HG03354 (cell line): ENCODE measurements at regions not wholly inside any gene's neighbourhood (a gene's known extent, or its start where the extent isn't known, plus 50 kb on each side); places are given as distances from the start of the nearest gene placed in this dataset.

Experiments used
- ATAC-seq: cut with Tn5 transposase; IDR thresholded peaks from one replicate; pipeline ENCODE4 v1.9.1; 2021; ENCODE audit warnings: mild to moderate bottlenecking; ENCODE audit not compliant: unreplicated experiment, poor library complexity, severe bottlenecking

DNA sequence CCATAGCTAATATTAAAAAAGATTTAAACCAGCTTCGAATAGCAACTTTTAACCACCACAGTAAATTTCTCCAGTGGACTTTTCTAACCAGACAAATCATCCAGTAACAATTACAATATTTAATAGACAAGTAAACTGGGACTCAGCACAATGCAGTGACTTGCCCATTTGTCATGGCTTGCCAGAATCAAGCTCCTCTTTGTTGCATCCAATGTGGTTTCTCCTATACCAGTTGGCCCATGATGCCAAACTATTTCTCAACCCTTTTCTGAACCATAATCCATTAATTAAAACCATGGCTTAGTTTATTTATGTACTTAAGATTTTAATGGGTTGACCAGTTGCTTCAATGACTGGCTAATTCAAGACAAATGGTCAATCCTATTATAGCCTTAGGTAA, 64.4 kb downstream of the DIO2 start:
- ATAC-seq, result no peak

GRCh38 chr14:80136358-80136757, 74.9 kb downstream of the DIO2 start:
- ATAC-seq, result no peak

GRCh38 chr14:80135305-80136088, 75.8 kb downstream of the DIO2 start:
- no peak for ATAC-seq

GRCh38 chr14:80134321-80134720, 77.0 kb downstream of the DIO2 start:
- no peak for ATAC-seq

DNA sequence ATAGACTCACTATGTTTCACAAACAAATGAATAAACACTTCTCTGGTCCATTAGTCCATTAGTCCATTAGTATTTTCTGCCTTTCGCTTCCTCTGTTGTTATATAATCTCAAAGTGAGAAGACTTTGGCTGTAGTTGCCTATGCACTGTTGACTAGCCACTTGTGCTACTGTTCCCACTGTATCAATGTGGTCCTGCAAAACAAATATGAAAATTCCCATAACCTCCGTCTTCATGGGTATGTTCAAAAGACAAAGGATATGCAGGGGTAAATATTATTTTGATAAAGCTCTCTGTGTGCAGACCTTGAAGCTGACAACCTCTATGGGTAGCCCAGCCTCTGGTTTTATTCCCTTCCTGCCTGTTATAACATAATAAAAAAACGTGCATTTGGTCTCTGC, 77.8 kb downstream of the DIO2 start:
- no peak for ATAC-seq

- ATAC-seq, result no peak
Observed at GRCh38 chr14:80127466-80127865, 83.8 kb downstream of the DIO2 start.

- ATAC-seq, result no peak
Observed at GRCh38 chr14:80124794-80125193, 86.5 kb downstream of the DIO2 start.

DNA sequence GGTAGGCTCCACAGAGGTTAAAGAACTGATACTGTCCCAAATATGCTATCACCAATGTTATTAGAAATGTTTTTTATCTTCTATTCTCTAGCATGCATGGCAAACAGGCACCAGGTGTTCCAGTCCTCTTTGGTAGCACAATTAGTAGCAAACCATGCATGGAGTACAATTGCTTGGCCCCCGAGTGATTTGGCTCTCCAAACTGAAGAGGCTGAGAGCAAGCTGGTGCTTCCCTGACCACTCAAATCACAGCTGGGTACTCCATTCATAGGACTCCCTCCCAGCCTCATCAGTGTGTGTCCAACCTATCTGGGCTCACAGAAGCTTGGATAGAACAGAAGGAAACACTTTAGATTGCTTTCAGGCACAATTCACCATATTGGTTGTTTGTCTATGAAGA, 93.4 kb downstream of the DIO2 start:
- no peak for ATAC-seq

DNA sequence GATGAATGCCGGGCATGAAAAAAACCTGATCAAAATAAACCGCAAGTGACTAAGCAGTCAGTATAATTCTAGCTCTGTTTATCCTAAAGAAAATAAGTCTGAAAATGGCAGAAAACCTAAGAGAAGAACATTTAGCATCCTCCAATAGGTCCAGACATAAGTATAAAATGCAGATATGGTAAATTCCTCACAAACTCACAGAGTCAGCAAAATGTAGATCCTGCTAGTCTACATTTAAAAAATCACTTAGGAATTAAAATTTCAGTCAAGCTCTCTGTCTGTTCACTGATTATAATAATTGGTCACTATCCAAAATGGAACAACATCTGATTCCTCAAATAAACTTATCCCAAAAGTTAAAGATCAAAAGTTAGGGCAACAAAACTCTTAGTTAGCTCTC, 95.1 kb downstream of the DIO2 start:
- ATAC-seq, result no peak

DNA sequence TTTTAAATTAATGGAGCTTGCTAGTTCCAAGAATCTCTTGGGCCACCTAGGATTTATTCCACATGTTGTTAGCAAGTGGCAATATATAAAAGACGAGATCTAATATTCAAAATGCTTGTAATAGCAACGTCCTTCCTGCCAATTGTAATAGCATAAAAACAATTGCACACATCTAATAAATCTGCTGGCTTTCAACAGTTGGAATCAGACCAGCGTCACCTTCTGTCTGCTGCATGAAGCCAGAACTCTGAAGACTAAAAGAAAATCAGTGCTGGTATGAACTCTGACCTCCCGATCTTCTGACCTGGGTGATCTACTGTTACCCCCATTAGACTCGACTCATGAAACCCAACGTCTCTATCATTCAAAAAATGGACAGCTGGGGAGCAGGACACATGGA, 100.6 kb downstream of the DIO2 start:
- ATAC-seq, result no peak

DNA sequence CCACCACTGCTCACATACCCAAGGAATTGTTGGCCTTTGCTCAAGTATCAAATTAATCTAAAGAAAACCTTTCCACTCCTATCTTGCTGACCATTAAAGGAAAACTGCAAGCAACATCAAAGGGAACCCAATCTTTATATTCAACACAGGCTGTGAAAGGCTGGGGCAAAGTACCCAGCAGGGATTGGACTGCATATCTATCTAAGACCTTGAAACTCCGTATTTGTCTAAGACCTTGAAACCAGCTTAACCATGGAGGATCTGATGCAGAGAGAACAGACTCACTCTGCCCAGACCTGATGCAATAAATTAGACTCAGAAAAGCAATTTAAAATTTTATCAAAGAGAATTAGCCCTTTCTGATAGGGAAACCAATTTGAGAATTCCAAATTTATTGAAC, 102.2 kb downstream of the DIO2 start:
- ATAC-seq, result no peak

GRCh38 chr14:80108430-80108829, 102.9 kb downstream of the DIO2 start:
- ATAC-seq, result no peak

- ATAC-seq, result no peak
Observed at GRCh38 chr14:80105488-80105994, 105.8 kb downstream of the DIO2 start.

DNA sequence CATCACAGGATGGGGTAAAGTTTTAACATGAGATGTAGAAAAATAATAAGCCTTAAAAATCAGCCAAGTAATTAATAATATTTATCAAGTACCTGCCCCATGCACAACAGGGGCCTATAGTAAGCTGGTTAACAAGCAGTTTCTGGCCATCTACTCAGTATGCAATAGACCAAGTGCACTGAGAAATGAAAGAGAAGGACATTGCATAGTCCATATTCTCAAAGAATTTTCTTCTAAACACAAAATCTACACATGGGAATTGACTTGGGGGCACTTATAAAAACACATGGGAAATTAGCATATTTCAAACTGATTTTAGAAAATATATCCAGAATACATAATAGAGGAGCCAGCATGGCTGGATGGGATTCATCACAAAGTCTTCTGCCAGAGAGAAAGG, 109.5 kb downstream of the DIO2 start:
- no peak for ATAC-seq

GRCh38 chr14:80100681-80101080, 110.6 kb downstream of the DIO2 start:
- no peak for ATAC-seq

DNA sequence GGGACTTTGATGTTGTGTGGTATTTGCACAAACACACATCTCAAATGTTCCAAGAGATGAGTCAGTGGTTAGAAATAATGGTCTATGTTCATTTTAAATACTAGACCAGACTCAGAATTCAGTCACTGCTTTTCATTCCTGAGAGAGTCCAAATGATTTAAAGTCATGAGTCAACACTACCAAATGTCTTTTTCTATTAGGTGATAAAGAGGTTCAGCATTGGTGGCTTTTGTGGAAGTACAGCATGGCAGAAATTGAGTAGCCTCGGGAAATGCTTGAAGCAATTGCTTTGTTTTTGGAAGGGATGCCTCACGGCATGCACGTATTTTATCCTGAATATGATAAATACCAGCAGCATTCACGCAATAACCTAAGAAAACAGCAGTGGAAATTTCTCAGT, 115.7 kb downstream of the DIO2 start:
- ATAC-seq, result no peak

- no peak for ATAC-seq
Observed at GRCh38 chr14:80087411-80087810, 123.9 kb downstream of the DIO2 start.

DNA sequence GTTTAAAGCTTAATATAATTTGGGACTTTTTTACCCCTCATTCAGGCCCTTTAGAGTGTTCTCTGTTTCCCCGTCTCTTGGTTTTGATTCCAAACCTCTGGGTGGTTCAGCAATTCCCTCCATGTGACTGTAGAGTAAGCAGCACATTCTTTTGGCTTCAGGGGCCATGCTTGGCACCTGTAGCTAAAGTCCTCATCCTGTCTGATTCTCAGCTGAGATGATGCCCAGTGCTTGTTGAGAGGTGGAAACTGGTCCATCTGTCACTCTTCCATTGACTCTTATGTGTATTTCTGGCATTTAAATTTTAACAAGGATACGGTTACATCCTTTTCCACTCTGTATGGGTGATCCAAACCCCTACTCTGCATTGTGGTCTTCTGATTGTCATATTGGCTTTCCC, 127.1 kb downstream of the DIO2 start:
- no peak for ATAC-seq

DNA sequence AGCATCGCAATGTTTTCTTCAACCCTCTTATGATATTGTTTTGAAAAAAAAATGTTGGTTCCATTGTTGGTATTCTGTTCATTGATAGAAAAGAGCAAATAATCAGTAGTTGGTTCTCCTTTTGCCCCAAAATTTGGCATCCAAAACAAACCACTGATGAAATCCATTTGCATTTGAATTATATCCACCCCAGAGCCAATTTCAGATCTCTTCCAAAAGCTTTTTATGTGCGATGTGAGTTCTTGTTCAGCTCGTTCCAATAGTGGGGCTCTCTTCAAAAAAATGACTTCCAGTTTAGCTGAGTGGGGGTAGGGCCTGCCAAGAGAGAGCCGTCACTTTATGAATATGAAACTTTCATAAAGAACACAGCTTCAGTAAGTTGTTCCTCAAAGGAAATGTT, 130.7 kb downstream of the DIO2 start:
- no peak for ATAC-seq

DNA sequence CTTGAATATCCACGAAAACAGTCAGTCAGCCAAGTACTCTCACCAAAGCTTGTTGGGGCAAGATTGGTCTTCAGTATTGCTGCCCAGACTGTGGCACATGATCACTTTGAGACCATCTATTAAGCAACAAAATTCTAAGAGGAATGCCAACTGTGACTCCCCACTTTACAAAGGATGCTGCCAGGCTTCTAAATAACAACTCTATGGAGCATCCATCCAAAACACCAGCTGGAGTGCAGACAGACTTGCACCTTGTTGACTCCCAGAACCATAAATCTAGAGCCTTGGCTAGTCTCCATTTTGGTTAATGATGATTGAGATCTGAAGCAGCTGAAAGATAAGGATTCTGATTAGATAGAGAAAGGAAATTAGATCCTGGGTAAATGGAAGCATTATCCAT, 132.8 kb downstream of the DIO2 start:
- ATAC-seq, result no peak

- no peak for ATAC-seq
Observed at GRCh38 chr14:80077262-80077661, 134.0 kb downstream of the DIO2 start.
